ENCODE measurements at regions not wholly inside any gene's neighbourhood (a gene's known extent, or its start where the extent isn't known, plus 50 kb on each side); places are given as distances from the start of the nearest gene placed in this dataset.

DNA sequence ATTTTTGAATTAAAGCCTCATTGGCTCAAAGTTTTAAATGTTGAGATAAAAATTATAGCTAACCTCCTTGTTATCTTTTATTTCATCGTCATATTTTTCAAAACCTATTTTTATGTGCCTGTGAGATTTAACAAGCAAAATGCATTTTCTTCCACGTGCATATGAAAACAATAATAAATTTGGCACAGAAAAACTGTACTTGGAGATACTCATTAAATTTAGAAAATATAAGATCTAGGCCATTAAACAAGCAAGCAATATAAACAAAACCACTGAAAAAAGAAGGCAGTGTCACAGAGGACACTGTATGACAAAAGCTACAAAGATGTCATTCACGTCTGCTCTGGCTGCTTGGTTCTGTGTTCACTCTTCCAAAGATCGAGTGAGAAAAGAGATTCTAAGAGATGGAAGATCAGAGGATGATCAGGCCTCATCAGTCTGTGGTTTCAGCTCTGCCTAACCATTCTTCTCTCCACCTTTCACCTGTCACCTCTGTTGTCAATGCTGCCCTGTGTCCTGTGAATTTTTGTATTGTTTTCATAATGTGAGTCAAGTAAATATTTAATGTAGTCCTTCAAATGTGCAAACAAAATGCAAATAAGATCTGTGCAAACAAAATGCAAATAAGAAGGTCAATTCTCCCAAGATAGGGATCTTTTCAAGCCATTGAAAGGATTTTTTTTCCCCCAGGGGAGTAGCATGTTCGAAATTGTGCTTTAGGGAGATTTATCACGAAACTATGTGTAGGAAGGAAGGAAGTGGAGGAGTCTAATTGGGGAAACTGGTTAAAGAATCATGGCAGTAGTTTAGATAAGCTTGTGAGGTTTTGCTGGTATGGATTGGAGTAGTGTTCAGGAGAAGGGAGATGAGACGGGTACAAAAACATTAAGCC is 138.7 kb upstream of the RBMS1 start:
- H3K4me1 Mint-ChIP-seq (ENCODE audit: low read depth, unreplicated experiment), result peaks cover 23% of the 10 kb centered on the region
- H3K27me3 Mint-ChIP-seq (ENCODE audit: low read depth, unreplicated experiment), result no peaks in the 10 kb centered on the region
- no peaks in the 10 kb centered on the region for H3K79me2 ChIP-seq (ENCODE audit: insufficient read depth, low read length)
- H3K27ac ChIP-seq (ENCODE audit: low read depth, low read length), result no peak overlapping the region
- no peak for DNase-seq (ENCODE audit: low read depth)
- H3K4me3 ChIP-seq (ENCODE audit: insufficient read depth, low read depth, low read length), result no peak overlapping the region
- peaks cover 7% of the 10 kb centered on the region for H3K4me1 ChIP-seq (ENCODE audit: insufficient read depth, low read length)
- H3K9me3 ChIP-seq (ENCODE audit: insufficient read depth, low read depth, low read length), result no peaks in the 10 kb centered on the region
- TF ChIP-seq EZH2 (IDR thresholded peaks at IDR 0.05; ENCODE audit: insufficient read depth, low read length) (no peak), CTCF (IDR thresholded peaks at IDR 0.05; ENCODE audit: insufficient read depth, low read depth, low read length) (no peak)
- H3K27me3 ChIP-seq (ENCODE audit: insufficient read depth, low read length), result no peaks in the 10 kb centered on the region
- H3K9me3 Mint-ChIP-seq (ENCODE audit: unreplicated experiment), result peaks cover 4% of the 10 kb centered on the region
- no peak overlapping the region for H3K27ac Mint-ChIP-seq (ENCODE audit: unreplicated experiment)
- H3K4me2 ChIP-seq (ENCODE audit: low read length), result no peak overlapping the region
- H4K20me1 ChIP-seq (ENCODE audit: insufficient read depth, low read length), result no peaks in the 10 kb centered on the region
- no peak for FAIRE-seq
- H3K4me3 Mint-ChIP-seq (ENCODE audit: unreplicated experiment), result no peak overlapping the region
- H3K36me3 ChIP-seq (ENCODE audit: insufficient read depth, low read length), result no peaks in the 10 kb centered on the region
- no peak overlapping the region for H2AFZ ChIP-seq (ENCODE audit: low read depth, low read length)
- peaks cover 1% of the 10 kb centered on the region for H3K36me3 Mint-ChIP-seq (ENCODE audit: low read depth, unreplicated experiment)
- H3K9ac ChIP-seq (ENCODE audit: low read length), result no peak overlapping the region

GRCh38 chr2:160634436-160634835 is 140.8 kb upstream of the RBMS1 start:
- Mint-ChIP-seq H3K4me3 (ENCODE audit: unreplicated experiment) (no peak overlapping the region), H3K9me3 (ENCODE audit: unreplicated experiment) (peaks cover 8% of the 10 kb centered on the region), H3K27ac (ENCODE audit: unreplicated experiment) (no peak overlapping the region), H3K27me3 (ENCODE audit: low read depth, unreplicated experiment) (no peaks in the 10 kb centered on the region), H3K4me1 (ENCODE audit: low read depth, unreplicated experiment) (peaks cover 23% of the 10 kb centered on the region), H3K36me3 (ENCODE audit: low read depth, unreplicated experiment) (no peaks in the 10 kb centered on the region)
- no peaks in the 10 kb centered on the region for H3K9me3 ChIP-seq (ENCODE audit: insufficient read depth, low read depth, low read length)
- H3K27ac ChIP-seq (ENCODE audit: low read depth, low read length), result no peak overlapping the region
- H3K79me2 ChIP-seq (ENCODE audit: insufficient read depth, low read length), result no peaks in the 10 kb centered on the region
- H3K27me3 ChIP-seq (ENCODE audit: insufficient read depth, low read length), result no peaks in the 10 kb centered on the region
- no peak overlapping the region for H3K4me3 ChIP-seq (ENCODE audit: insufficient read depth, low read depth, low read length)
- FAIRE-seq (no peak), DNase-seq (ENCODE audit: low read depth) (no peak)
- H3K4me2 ChIP-seq (ENCODE audit: low read length), result no peak overlapping the region
- H3K4me1 ChIP-seq (ENCODE audit: insufficient read depth, low read length), result peaks cover 7% of the 10 kb centered on the region
- H3K36me3 ChIP-seq (ENCODE audit: insufficient read depth, low read length), result no peaks in the 10 kb centered on the region
- H2AFZ ChIP-seq (ENCODE audit: low read depth, low read length), result no peak overlapping the region
- TF ChIP-seq CTCF (IDR thresholded peaks at IDR 0.05; ENCODE audit: insufficient read depth, low read depth, low read length) (no peak), EZH2 (IDR thresholded peaks at IDR 0.05; ENCODE audit: insufficient read depth, low read length) (no peak)
- H3K9ac ChIP-seq (ENCODE audit: low read length), result no peak overlapping the region
- H4K20me1 ChIP-seq (ENCODE audit: insufficient read depth, low read length), result no peaks in the 10 kb centered on the region

GRCh38 chr2:160635488-160635887 is 141.9 kb upstream of the RBMS1 start:
- H3K4me2 ChIP-seq (ENCODE audit: low read length), result peak overlapping the region; percentile 46
- H3K9me3 ChIP-seq (ENCODE audit: insufficient read depth, low read depth, low read length), result peaks cover 6% of the 10 kb centered on the region
- Mint-ChIP-seq H3K9me3 (ENCODE audit: unreplicated experiment) (peaks cover 17% of the 10 kb centered on the region), H3K27ac (ENCODE audit: unreplicated experiment) (no peak overlapping the region), H3K4me3 (ENCODE audit: unreplicated experiment) (no peak overlapping the region), H3K36me3 (ENCODE audit: low read depth, unreplicated experiment) (no peaks in the 10 kb centered on the region), H3K27me3 (ENCODE audit: low read depth, unreplicated experiment) (no peaks in the 10 kb centered on the region), H3K4me1 (ENCODE audit: low read depth, unreplicated experiment) (peaks cover 23% of the 10 kb centered on the region)
- H3K27me3 ChIP-seq (ENCODE audit: insufficient read depth, low read length), result no peaks in the 10 kb centered on the region
- H2AFZ ChIP-seq (ENCODE audit: low read depth, low read length), result no peak overlapping the region
- H3K9ac ChIP-seq (ENCODE audit: low read length), result no peak overlapping the region
- TF ChIP-seq CTCF (IDR thresholded peaks at IDR 0.05; ENCODE audit: insufficient read depth, low read depth, low read length) (no peak), EZH2 (IDR thresholded peaks at IDR 0.05; ENCODE audit: insufficient read depth, low read length) (no peak)
- no peaks in the 10 kb centered on the region for H3K79me2 ChIP-seq (ENCODE audit: insufficient read depth, low read length)
- FAIRE-seq, result no peak
- H3K4me3 ChIP-seq (ENCODE audit: insufficient read depth, low read depth, low read length), result no peak overlapping the region
- peak; percentile 60 for DNase-seq (ENCODE audit: low read depth)
- no peaks in the 10 kb centered on the region for H4K20me1 ChIP-seq (ENCODE audit: insufficient read depth, low read length)
- H3K27ac ChIP-seq (ENCODE audit: low read depth, low read length), result no peak overlapping the region
- no peaks in the 10 kb centered on the region for H3K36me3 ChIP-seq (ENCODE audit: insufficient read depth, low read length)
- H3K4me1 ChIP-seq (ENCODE audit: insufficient read depth, low read length), result peaks cover 7% of the 10 kb centered on the region

Measured in astrocyte (in vitro differentiated cells and primary cell).